GM20000 (cell line): ENCODE measurements at regions not wholly inside any gene's neighbourhood (a gene's known extent, or its start where the extent isn't known, plus 50 kb on each side); places are given as distances from the start of the nearest gene placed in this dataset.

Experiments
- DNase-seq: peaks from one replicate; pipeline ENCODE4 v3.0.0; 2012; ENCODE audit warnings: low spot score
- TF ChIP-seq, protein P1 (sequence below): IDR thresholded peaks from 2 replicates; pipeline ENCODE4 v1.5.1; 2012; ENCODE audit warnings: mild to moderate bottlenecking, control low read depth; ENCODE audit errors: extremely low read depth, missing control alignments

DNA sequence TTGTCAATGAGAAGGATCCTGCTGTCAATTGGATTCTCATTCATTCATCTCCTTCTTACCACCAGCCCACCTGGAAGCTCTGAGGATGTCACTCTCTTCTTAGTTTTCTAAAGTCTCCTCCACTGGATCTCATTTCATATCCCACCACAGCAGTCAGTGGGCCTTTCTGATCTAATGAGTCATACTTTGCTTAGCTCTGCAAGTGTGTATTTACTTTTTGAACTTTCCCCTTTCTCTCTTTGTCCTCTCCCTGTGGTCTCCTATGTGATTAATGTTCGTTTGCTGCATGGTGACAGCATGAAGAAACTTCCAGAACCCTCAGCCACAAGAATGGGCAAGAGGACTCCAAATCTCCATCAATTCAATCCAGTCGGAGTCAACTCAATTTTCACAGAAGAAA, 63.6 kb upstream of the SYNDIG1 start:
- TF ChIP-seq, protein P1, sequence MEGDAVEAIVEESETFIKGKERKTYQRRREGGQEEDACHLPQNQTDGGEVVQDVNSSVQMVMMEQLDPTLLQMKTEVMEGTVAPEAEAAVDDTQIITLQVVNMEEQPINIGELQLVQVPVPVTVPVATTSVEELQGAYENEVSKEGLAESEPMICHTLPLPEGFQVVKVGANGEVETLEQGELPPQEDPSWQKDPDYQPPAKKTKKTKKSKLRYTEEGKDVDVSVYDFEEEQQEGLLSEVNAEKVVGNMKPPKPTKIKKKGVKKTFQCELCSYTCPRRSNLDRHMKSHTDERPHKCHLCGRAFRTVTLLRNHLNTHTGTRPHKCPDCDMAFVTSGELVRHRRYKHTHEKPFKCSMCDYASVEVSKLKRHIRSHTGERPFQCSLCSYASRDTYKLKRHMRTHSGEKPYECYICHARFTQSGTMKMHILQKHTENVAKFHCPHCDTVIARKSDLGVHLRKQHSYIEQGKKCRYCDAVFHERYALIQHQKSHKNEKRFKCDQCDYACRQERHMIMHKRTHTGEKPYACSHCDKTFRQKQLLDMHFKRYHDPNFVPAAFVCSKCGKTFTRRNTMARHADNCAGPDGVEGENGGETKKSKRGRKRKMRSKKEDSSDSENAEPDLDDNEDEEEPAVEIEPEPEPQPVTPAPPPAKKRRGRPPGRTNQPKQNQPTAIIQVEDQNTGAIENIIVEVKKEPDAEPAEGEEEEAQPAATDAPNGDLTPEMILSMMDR, result no peak
- DNase-seq, result no peak

GRCh38 chr20:24403406-24403805, 66.0 kb upstream of the SYNDIG1 start:
- TF ChIP-seq, protein P1, result no peak
- DNase-seq, result no peak

- DNase-seq, result no peak
- TF ChIP-seq, protein P1, result no peak
Measured at GRCh38 chr20:24402188-24402587, 67.2 kb upstream of the SYNDIG1 start.

GRCh38 chr20:24395151-24395550, 74.3 kb upstream of the SYNDIG1 start:
- DNase-seq, result no peak
- TF ChIP-seq, protein P1, result no peak

DNA sequence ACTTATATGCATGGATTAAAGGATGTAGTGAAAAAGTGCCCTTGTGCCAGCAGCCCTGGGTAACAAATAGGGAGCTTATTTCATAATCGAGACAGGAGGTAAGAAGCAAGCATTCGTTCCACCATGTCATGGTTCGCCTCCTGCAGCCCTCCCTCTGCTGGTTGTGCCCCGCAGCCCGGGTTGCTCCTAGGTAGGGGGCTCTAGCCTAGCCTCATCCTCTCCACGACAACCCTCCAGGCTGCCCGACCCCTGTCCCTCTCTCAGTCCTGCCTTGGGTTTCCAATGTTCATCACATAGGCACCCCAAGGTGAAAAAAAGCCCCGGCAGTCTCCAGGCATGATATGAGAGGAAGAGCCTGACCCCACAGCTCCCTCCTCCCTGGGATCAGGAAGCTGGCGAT, 75.5 kb upstream of the SYNDIG1 start:
- TF ChIP-seq, protein P1, result no peak
- no peak for DNase-seq

DNA sequence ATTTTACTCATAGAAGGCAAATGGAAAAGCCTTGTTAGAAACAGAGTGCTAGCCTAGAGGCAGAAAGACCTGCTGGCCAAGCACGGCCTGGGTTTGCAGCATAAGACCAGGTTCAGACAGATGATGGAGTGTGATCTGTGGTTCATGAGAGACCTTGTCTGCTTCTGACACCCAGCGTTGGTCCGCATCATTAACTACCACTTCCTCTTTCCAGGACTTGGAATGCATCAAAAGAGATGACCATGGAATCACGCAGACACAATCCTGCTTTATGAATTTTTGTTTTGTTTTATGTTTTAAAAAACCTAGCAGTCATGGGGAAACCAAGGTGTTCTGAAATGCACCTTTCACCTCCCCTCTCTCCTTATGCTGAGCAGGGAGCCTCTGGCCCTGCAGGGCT, 76.8 kb upstream of the SYNDIG1 start:
- DNase-seq, result no peak
- TF ChIP-seq, protein P1, result no peak

DNA sequence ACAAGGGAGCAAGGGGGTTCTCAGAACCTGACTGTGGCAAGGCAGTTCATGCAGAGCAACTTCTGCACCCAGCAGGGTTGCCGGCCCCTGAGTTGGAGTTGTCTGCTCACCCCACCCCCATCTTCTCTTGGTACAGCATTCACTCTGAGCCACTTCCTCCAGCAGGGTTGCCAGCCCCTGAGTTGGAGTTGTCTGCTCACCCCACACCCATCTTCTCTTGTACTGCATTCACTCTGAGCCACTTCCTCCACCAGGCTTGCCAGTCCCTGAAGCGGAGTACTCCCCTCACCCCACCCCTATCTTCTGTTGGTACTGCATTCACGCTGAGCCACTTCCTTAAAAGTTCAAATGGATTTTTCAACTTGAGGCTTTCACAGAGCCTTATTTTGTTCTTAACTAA, 79.7 kb upstream of the SYNDIG1 start:
- DNase-seq, result no peak
- TF ChIP-seq, protein P1, result no peak
